Gastrocnemius medialis (tissue), 4 donors: ENCODE measurements at regions not wholly inside any gene's neighbourhood (a gene's known extent, or its start where the extent isn't known, plus 50 kb on each side); places are given as distances from the start of the nearest gene placed in this dataset.

Source experiments
- ATAC-seq, 2 donors: fragments of 150-250 bp; one replicate each; pipeline ENCODE4 v1.9.1; 2016
- DNase-seq, 2 donors: peaks; one replicate each; pipeline ENCODE4 v3.0.0-alpha.2; 2019
- H3K27ac ChIP-seq, 4 donors: fragments of 200-600 bp; sonication (generic); 1 replicate in 1 of 4; 2 replicates in 3 of 4; pipeline ENCODE4 v1.5.1; 2016 to 2018; ENCODE audit warnings: mild to moderate bottlenecking in 2 of 4, moderate library complexity in 1 of 4
- H3K27me3 ChIP-seq, 3 donors: fragments of 200-600 bp; sonication (generic) in 2 of 3; 1 replicate in 1 of 3; 2 replicates in 2 of 3; pipeline versions ENCODE4 v1.5.1 to v1.6.0; 2016 to 2019; ENCODE audit warnings: mild to moderate bottlenecking in 1 of 3, moderate library complexity in 1 of 3
- H3K36me3 ChIP-seq, 2 donors: fragments of 200-600 bp; sonication (generic) in 1 of 2; one replicate each; pipeline ENCODE4 v1.5.1; 2017 to 2018
- H3K4me1 ChIP-seq, 2 donors: fragments of 200-600 bp; sonication (generic) in 1 of 2; one replicate each; pipeline ENCODE4 v1.5.1; 2016 to 2017; ENCODE audit warnings: mild to moderate bottlenecking in 2 of 2
- H3K4me3 ChIP-seq, 4 donors: fragments of 200-600 bp; sonication (generic) in 3 of 4; 1 replicate in 1 of 4; 2 replicates in 3 of 4; pipeline ENCODE4 v1.5.1; 2016 to 2019; ENCODE audit warnings: mild to moderate bottlenecking in 2 of 4
- H3K9me3 ChIP-seq, 3 donors: fragments of 200-600 bp; sonication (generic) in 2 of 3; 1 replicate in 1 of 3; 2 replicates in 2 of 3; pipeline ENCODE4 v1.5.1; 2016 to 2019
- POLR2A ChIP-seq, 2 donors: fragments of 450-650 bp; IDR thresholded peaks; one replicate each; pipeline ENCODE4 v1.6.1; 2017; ENCODE audit warnings: antibody characterized with exemption in 2 of 2, mild to moderate bottlenecking in 2 of 2, moderate library complexity in 2 of 2
- in situ Hi-C, 4 donors: fragments of 200-750 bp; cut with MboI; loops; one replicate each; pipeline versions ENCODE4 v1.15.0 to v1.8.0; 2017; ENCODE audit warnings: low sequenced_read_pairs in 4 of 4
- intact Hi-C: fragments of 100-400 bp; cut with DNase I; formaldehyde crosslinking; loops from one replicate; pipeline ENCODE4 v1.15.1; 2023; ENCODE audit warnings: low total_unique reads
- TF ChIP-seq, protein P1 (sequence below), 5 experiments: fragments of 450-650 bp in 3 of 5; fragments of 200-600 bp in 2 of 5; sonication (generic) in 2 of 5; IDR thresholded peaks in 4 of 5; conservative IDR thresholded peaks in 1 of 5; 1 replicate in 4 of 5; 2 replicates in 1 of 5; pipeline ENCODE4 v1.5.1; 2016 to 2019; ENCODE audit warnings: antibody characterized with exemption in 5 of 5, mild to moderate bottlenecking in 3 of 5, moderate library complexity in 3 of 5

DNA sequence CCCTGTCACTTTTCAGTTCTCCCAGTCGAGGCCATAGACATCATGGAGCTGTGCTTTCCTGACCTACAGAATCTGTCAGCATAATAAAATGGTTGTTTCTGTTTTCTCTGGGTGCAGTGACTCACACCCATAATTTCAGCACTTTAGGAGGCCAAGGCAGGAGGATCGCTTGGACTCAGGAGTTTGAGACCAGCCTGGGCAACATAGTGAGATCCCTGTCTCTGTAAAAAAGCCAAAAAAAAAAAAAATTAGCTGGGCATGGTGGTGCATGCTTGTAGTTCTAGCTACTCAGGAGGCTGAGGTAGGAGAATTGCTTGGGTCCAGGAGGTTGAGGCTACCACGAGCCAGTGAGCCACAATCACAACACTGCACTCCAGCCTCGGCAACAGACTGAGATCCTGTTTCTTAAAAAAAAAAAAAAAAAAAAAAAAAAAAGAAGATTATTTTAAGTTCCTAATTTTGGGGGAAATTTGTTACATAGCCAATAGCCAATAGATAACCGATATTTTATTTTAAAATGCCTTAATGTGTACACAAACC lies 196.2 kb downstream of the ADSS2 start:
- ATAC-seq (no peak), DNase-seq (no peak)
- no peaks in the 10 kb centered on the region for H3K36me3 ChIP-seq
- in situ Hi-C loops (loop anchor here in 1 of 4 donors (25.0 kb wide), 1 partner anchor 543 kb away; no protein-coding TSS in a partner anchor), intact Hi-C loops (no loop called here)
- H3K27me3 ChIP-seq: no peaks in the 10 kb centered on the region
- no peak overlapping the region for H3K4me3 ChIP-seq
- no peak overlapping the region for H3K27ac ChIP-seq
- no peaks in the 10 kb centered on the region for H3K9me3 ChIP-seq
- no peaks in the 10 kb centered on the region for H3K4me1 ChIP-seq
- TF ChIP-seq, protein P1, sequence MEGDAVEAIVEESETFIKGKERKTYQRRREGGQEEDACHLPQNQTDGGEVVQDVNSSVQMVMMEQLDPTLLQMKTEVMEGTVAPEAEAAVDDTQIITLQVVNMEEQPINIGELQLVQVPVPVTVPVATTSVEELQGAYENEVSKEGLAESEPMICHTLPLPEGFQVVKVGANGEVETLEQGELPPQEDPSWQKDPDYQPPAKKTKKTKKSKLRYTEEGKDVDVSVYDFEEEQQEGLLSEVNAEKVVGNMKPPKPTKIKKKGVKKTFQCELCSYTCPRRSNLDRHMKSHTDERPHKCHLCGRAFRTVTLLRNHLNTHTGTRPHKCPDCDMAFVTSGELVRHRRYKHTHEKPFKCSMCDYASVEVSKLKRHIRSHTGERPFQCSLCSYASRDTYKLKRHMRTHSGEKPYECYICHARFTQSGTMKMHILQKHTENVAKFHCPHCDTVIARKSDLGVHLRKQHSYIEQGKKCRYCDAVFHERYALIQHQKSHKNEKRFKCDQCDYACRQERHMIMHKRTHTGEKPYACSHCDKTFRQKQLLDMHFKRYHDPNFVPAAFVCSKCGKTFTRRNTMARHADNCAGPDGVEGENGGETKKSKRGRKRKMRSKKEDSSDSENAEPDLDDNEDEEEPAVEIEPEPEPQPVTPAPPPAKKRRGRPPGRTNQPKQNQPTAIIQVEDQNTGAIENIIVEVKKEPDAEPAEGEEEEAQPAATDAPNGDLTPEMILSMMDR (IDR thresholded peaks at IDR 0.05 in 4 of 5, conservative IDR thresholded peaks at IDR 0.05 in 1 of 5): no peak
- no peak for TF ChIP-seq POLR2A (IDR thresholded peaks at IDR 0.05)

DNA sequence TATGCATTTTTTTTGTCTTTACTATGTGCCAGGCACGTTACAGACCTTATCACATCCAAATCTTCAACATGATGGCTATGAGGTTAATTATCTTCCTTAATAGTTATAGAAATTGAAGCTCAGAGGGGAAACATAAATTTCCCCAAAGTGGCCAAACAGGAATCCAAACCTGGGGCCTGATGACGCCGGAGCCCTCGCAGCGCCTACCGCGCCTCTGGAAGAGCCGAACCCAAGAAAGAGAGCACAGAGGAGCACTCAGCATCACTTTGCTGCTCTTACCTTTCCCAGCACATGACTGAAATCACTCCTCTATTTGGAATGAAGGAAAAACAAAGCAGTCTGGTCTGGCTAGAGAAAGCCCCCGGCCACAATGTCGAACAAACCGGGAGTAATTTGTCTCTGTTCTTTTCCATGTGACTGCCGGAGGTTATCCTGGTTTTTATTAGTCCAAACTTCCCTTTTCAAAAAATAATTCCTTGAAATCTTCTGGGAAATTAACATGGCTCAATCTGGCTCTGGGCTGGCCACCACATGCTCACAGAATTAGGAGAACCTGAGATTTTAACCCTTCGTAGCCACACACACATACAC lies 195.5 kb downstream of the ADSS2 start:
- DNase-seq: no peak
- no peaks in the 10 kb centered on the region for H3K27me3 ChIP-seq
- intact Hi-C loops: no loop called here
- H3K27ac ChIP-seq: no peak overlapping the region
- no peak for ATAC-seq
- no peak overlapping the region for H3K4me3 ChIP-seq
- in situ Hi-C loops: loop anchor here in 1 of 4 donors (25.0 kb wide), 1 partner anchor 544 kb away; no protein-coding TSS in a partner anchor
- TF ChIP-seq POLR2A (IDR thresholded peaks at IDR 0.05): no peak
- TF ChIP-seq, protein P1 (IDR thresholded peaks at IDR 0.05 in 4 of 5, conservative IDR thresholded peaks at IDR 0.05 in 1 of 5): no peak
- no peaks in the 10 kb centered on the region for H3K4me1 ChIP-seq
- H3K36me3 ChIP-seq: no peaks in the 10 kb centered on the region
- no peaks in the 10 kb centered on the region for H3K9me3 ChIP-seq

DNA sequence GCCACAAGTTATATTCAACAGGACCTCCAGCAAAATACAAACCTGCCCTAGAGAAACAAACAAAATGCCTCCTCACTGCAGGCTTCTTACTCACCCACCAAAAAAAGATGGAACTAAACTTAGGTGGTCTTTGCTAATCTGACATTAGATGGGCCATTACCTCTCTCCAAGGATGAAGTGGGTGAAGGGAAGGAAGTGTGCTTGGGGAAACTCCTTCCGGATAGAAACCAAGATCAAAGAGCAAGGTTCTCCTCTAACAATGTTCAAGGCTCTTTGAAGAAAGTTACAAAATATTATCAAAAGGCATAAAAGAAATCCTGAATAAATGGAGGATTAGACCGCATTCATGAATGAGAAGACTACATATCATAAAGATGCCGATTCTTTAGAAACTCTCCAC lies 187.5 kb downstream of the ADSS2 start:
- in situ Hi-C loops: loop anchor here in 1 of 4 donors (25.0 kb wide), 1 partner anchor 552 kb away; no protein-coding TSS in a partner anchor
- Histone ChIP-seq H3K27me3 (no peaks in the 10 kb centered on the region), H3K4me1 (no peaks in the 10 kb centered on the region), H3K9me3 (no peaks in the 10 kb centered on the region), H3K36me3 (no peaks in the 10 kb centered on the region), H3K4me3 (no peak overlapping the region), H3K27ac (no peak overlapping the region)
- ATAC-seq (no peak), DNase-seq (no peak)
- no peak for TF ChIP-seq POLR2A (IDR thresholded peaks at IDR 0.05)
- intact Hi-C loops: no loop called here

DNA sequence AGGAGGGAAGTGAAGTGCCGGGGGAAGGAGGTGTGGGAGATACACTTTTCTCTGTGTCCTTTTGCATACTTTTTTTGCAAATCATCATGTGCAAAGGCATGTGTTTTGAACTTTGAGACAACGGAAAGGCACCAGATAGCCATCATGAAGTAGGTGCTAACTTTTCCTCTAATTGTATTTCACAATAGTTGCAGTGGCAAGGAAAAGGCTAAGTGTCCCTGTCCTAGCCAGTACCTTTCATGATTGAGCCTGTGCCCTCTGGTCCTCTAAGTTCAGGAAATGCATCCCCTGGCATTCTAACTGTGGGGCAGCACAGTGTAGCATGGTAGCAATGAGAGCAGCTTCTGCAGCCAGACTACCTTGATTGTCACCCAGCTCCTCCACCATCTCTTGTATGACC lies 186.2 kb downstream of the ADSS2 start:
- DNase-seq: no peak
- intact Hi-C loops (no loop called here), in situ Hi-C loops (loop anchor here in 1 of 4 donors (25.0 kb wide), 1 partner anchor 553 kb away; no protein-coding TSS in a partner anchor)
- Histone ChIP-seq H3K4me1 (no peaks in the 10 kb centered on the region), H3K4me3 (no peak overlapping the region), H3K9me3 (no peaks in the 10 kb centered on the region), H3K27ac (no peak overlapping the region), H3K36me3 (no peaks in the 10 kb centered on the region), H3K27me3 (no peaks in the 10 kb centered on the region)
- no peak for ATAC-seq
- TF ChIP-seq, protein P1 (IDR thresholded peaks at IDR 0.05 in 4 of 5, conservative IDR thresholded peaks at IDR 0.05 in 1 of 5): no peak

DNA sequence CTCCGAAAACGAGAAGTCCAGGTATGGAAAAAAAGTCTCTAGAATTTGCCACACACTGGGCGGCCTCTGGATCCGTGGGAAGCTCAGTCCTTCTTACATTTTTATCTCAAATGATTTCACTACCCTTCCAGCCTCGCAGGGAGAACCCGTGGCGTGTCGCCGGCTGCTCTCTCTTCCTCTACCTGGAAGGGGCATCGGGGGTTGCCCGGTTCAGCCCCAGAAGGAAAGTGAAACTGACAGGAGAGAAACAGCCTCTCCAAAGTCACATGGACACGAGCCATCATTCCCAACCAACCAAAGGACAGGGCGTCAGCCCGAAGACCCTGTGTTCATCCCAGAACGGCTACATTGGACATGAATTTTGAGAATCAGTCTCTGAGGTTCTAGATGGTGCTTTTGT lies 182.5 kb downstream of the ADSS2 start:
- in situ Hi-C loops: loop anchor here in 1 of 4 donors (25.0 kb wide), 1 partner anchor 557 kb away; no protein-coding TSS in a partner anchor
- Histone ChIP-seq H3K27ac (no peak overlapping the region), H3K36me3 (no peaks in the 10 kb centered on the region), H3K4me3 (no peak overlapping the region), H3K27me3 (no peaks in the 10 kb centered on the region), H3K4me1 (peaks cover 0 to 5% of the 10 kb centered on the region in 2 donors), H3K9me3 (no peaks in the 10 kb centered on the region)
- TF ChIP-seq, protein P1 (IDR thresholded peaks at IDR 0.05 in 4 of 5, conservative IDR thresholded peaks at IDR 0.05 in 1 of 5): no peak
- TF ChIP-seq POLR2A (IDR thresholded peaks at IDR 0.05): no peak
- intact Hi-C loops: no loop called here
- ATAC-seq: no peak
- no peak for DNase-seq
